Neuronal stem cell (in vitro differentiated cells): ENCODE measurements at regions not wholly inside any gene's neighbourhood (a gene's known extent, or its start where the extent isn't known, plus 50 kb on each side); places are given as distances from the start of the nearest gene placed in this dataset.
A peak's percentile ranks its signal among the peaks of the same experiment; 100 is the strongest.

Experiments
- DNase-seq: peaks from one replicate; pipeline ENCODE4 v3.0.0-alpha.2; 2013; ENCODE audit warnings: low spot score
- H2AFZ ChIP-seq: one replicate; pipeline ENCODE4 v1.6.1; 2013; ENCODE audit warnings: mild to moderate bottlenecking, low read length, inconsistent platforms
- H2AK5ac ChIP-seq: 2 replicates; pipeline ENCODE4 v1.6.1; 2013; ENCODE audit warnings: low read depth, mild to moderate bottlenecking, inconsistent platforms, low read length, moderate library complexity, mixed read lengths
- H2BK120ac ChIP-seq: 2 replicates; pipeline ENCODE4 v1.6.1; 2013; ENCODE audit warnings: low read depth, mild to moderate bottlenecking, inconsistent platforms, low read length, moderate library complexity, mixed read lengths
- H2BK12ac ChIP-seq: one replicate; pipeline ENCODE4 v1.6.1; 2013; ENCODE audit warnings: low read length, inconsistent platforms
- H2BK15ac ChIP-seq: 2 replicates; pipeline ENCODE4 v1.6.1; 2013; ENCODE audit warnings: mild to moderate bottlenecking, low read length, inconsistent platforms, mixed read lengths
- H2BK5ac ChIP-seq: one replicate; pipeline ENCODE4 v1.6.1; 2013; ENCODE audit warnings: inconsistent platforms, mild to moderate bottlenecking, low read length, moderate library complexity
- H3K14ac ChIP-seq: one replicate; pipeline ENCODE4 v1.6.1; 2013; ENCODE audit warnings: low read length, inconsistent platforms
- H3K18ac ChIP-seq: 2 replicates; pipeline ENCODE4 v1.6.1; 2013; ENCODE audit warnings: low read length, inconsistent platforms
- H3K23ac ChIP-seq: 2 replicates; pipeline ENCODE4 v1.6.1; 2013; ENCODE audit warnings: low read depth, mild to moderate bottlenecking, mixed read lengths, low read length, inconsistent platforms; ENCODE audit not compliant: poor library complexity
- H3K27ac ChIP-seq: replicated peaks from 3 replicates; pipeline ENCODE4 v1.5.1; 2013; ENCODE audit warnings: low read length, inconsistent platforms
- H3K27me3 ChIP-seq, 3 experiments: 2 replicates each; pipeline ENCODE4 v1.6.1; 2013; ENCODE audit warnings: low read length in 3 of 3, mild to moderate bottlenecking in 2 of 3, inconsistent platforms in 1 of 3, low read depth in 1 of 3, mixed read lengths in 1 of 3, moderate library complexity in 1 of 3; ENCODE audit not compliant: control insufficient read depth in 3 of 3, insufficient read depth in 3 of 3
- H3K36me3 ChIP-seq, 2 donors: replicated peaks in 1 of 2; 2 replicates each; pipeline ENCODE4 v1.6.1; 2013; ENCODE audit warnings: low read length in 2 of 2; ENCODE audit not compliant: control insufficient read depth in 2 of 2, insufficient read depth in 2 of 2
- H3K4ac ChIP-seq: 2 replicates; pipeline ENCODE4 v1.6.1; 2013; ENCODE audit warnings: inconsistent platforms, mild to moderate bottlenecking, low read length, moderate library complexity
- H3K4me1 ChIP-seq, 2 donors: 1 replicate in 1 of 2; 2 replicates in 1 of 2; pipeline ENCODE4 v1.6.1; 2013; ENCODE audit warnings: low read length in 2 of 2, low read depth in 1 of 2; ENCODE audit not compliant: control insufficient read depth in 2 of 2, insufficient read depth in 1 of 2
- H3K4me2 ChIP-seq: one replicate; pipeline ENCODE4 v1.6.1; 2013; ENCODE audit warnings: mild to moderate bottlenecking, low read length, inconsistent platforms; ENCODE audit not compliant: insufficient read depth, poor library complexity, severe bottlenecking
- H3K4me3 ChIP-seq, 2 donors: 2 replicates each; pipeline ENCODE4 v1.5.1; 2013; ENCODE audit warnings: low read length in 2 of 2, mild to moderate bottlenecking in 2 of 2, inconsistent platforms in 1 of 2, moderate library complexity in 1 of 2
- H3K79me1 ChIP-seq: one replicate; pipeline ENCODE4 v1.6.1; 2013; ENCODE audit warnings: low read depth, mild to moderate bottlenecking, inconsistent platforms, low read length, moderate library complexity
- H3K9ac ChIP-seq: one replicate; pipeline ENCODE4 v1.6.1; 2013; ENCODE audit warnings: mild to moderate bottlenecking, low read depth, low read length, inconsistent platforms; ENCODE audit not compliant: poor library complexity
- H3K9me3 ChIP-seq, 2 donors: replicated peaks in 1 of 2; 2 replicates each; pipeline versions ENCODE3 to v1.6.1; 2013; ENCODE audit warnings: low read length in 2 of 2, mild to moderate bottlenecking in 2 of 2, inconsistent platforms in 1 of 2, low read depth in 1 of 2, mixed read lengths in 1 of 2, moderate library complexity in 1 of 2; ENCODE audit not compliant: control insufficient read depth in 2 of 2, insufficient read depth in 1 of 2
- H4K8ac ChIP-seq: one replicate; pipeline ENCODE4 v1.6.1; 2013; ENCODE audit warnings: low read depth, mild to moderate bottlenecking, inconsistent platforms, low read length, moderate library complexity
- H4K91ac ChIP-seq: one replicate; pipeline ENCODE4 v1.6.1; 2013; ENCODE audit warnings: low read length, low read depth, mild to moderate bottlenecking, inconsistent platforms; ENCODE audit not compliant: poor library complexity
- WGBS, 2 donors: extraction: QIAGEN DNeasy Blood & Tissue Kit; methylation state at CpG; one replicate each; pipeline ENCODE4 v1.1.7; 2013; ENCODE audit warnings: missing lambda C conversion rate in 2 of 2, mixed read lengths in 1 of 2; ENCODE audit not compliant: insufficient read length in 2 of 2, insufficient replicate concordance in 1 of 2; ENCODE audit errors: extremely low coverage in 2 of 2; 5-methylcytosine and 5-hydroxymethylcytosine counted together

DNA sequence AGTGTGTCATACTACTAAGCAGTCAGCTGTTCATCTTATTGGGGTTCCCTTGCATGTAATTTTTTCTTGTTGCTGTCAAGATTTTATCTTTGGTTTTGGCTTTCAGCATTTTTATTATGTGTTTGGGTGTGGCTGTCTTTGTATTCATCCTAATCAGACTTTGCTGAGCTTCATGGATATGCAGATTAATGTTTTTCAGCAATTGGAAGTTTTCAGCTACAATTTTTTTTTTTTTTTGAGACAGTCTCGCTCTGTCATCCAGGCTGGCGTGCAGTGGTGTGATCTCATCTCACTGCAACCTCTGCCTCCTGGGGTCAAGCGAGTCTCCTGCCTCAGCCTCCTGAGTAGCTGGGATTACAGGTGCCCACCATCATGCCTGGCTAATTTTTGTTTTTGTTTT lies 108.8 kb downstream of the BARX1 start:
- Histone ChIP-seq H2AK5ac (no peak overlapping the region), H3K23ac (no peak overlapping the region)

DNA sequence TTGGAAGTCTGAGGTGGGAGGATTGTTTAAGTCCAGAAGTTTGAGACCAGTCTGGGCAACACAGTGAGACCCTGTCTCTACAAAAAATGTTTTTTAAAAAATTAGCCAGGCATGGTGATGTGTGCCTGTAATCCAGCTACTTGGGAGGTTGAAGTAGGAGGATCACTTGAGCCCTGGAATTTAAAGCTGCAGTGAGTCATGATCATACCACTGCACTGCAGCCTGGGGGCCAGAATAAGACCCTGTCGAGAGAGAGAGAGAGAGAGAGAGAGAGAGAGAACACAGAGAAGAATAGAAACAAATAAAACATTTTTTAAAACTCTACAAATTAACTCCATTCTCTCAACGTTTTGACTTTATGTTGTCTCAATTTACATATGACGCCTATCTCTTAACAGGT lies 111.8 kb downstream of the BARX1 start:
- H3K14ac ChIP-seq: no peak overlapping the region
- H3K9me3 ChIP-seq: no peaks in the 10 kb centered on the region
- no peaks in the 10 kb centered on the region for H3K27me3 ChIP-seq
- no peak overlapping the region for H3K18ac ChIP-seq
- H3K4ac ChIP-seq: no peak overlapping the region
- no CpG with 5 or more reads among the region's 3 CpGs for WGBS, 2 donors
- H2BK5ac ChIP-seq: no peak overlapping the region
- no peak overlapping the region for H2BK15ac ChIP-seq
- H3K79me1 ChIP-seq: no peaks in the 10 kb centered on the region
- H2BK12ac ChIP-seq: no peak overlapping the region
- no peak overlapping the region for H4K91ac ChIP-seq
- H2AFZ ChIP-seq: no peak overlapping the region
- no peak overlapping the region for H3K4me3 ChIP-seq
- H4K8ac ChIP-seq: no peak overlapping the region
- no peak overlapping the region for H3K27ac ChIP-seq
- DNase-seq: no peak
- no peak overlapping the region for H2AK5ac ChIP-seq
- H3K23ac ChIP-seq: no peak overlapping the region
- no peak overlapping the region for H3K9ac ChIP-seq
- no peak overlapping the region for H2BK120ac ChIP-seq
- H3K4me1 ChIP-seq: no peaks in the 10 kb centered on the region
- H3K36me3 ChIP-seq: no peaks in the 10 kb centered on the region
- H3K4me2 ChIP-seq: no peak overlapping the region

More for the DNA sequence above, 108.8 kb downstream of the BARX1 start:
- no CpG with 5 or more reads among the region's 3 CpGs for WGBS, 2 donors
- no peaks in the 10 kb centered on the region for H3K4me1 ChIP-seq
- no peak overlapping the region for H2BK12ac ChIP-seq
- no peak overlapping the region for H3K4me3 ChIP-seq
- H2BK120ac ChIP-seq: no peak overlapping the region
- no peak overlapping the region for H3K4ac ChIP-seq
- H3K18ac ChIP-seq: no peak overlapping the region
- no peaks in the 10 kb centered on the region for H3K27me3 ChIP-seq
- H3K9ac ChIP-seq: no peak overlapping the region
- no peak overlapping the region for H4K91ac ChIP-seq
- H4K8ac ChIP-seq: no peak overlapping the region
- H3K4me2 ChIP-seq: no peak overlapping the region
- no peak overlapping the region for H2BK15ac ChIP-seq
- no peak overlapping the region for H3K27ac ChIP-seq
- no peak overlapping the region for H3K14ac ChIP-seq
- no peak overlapping the region for H2BK5ac ChIP-seq
- H3K9me3 ChIP-seq: no peaks in the 10 kb centered on the region
- H3K79me1 ChIP-seq: no peaks in the 10 kb centered on the region
- no peak overlapping the region for H2AFZ ChIP-seq
- no peaks in the 10 kb centered on the region for H3K36me3 ChIP-seq
- DNase-seq: no peak

DNA sequence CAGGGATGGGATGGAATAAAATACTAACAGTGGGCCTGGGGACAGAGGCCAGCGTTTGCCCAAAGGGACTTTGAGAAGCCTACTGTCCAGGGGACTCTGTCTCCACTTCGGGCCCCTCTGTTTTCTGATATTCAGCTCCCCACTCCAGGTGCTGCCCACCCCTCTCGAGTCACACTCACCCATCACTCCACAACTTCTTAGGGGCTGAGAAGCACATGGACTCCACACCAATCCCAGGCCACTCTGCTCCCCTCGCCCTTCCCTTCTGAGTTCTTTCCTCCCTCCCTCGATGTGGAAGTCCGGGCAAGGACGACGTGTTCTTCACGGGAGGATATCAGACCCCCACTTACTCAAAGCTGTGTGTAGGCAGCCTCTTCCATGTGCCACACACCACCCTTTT lies 124.5 kb downstream of the BARX1 start:
- H3K36me3 ChIP-seq: no peaks in the 10 kb centered on the region
- H3K4me2 ChIP-seq: no peak overlapping the region
- no peak overlapping the region for H2BK5ac ChIP-seq
- no peak overlapping the region for H3K9ac ChIP-seq
- H3K79me1 ChIP-seq: no peaks in the 10 kb centered on the region
- DNase-seq: no peak
- H4K8ac ChIP-seq: no peak overlapping the region
- H2AFZ ChIP-seq: no peak overlapping the region
- no CpG with 5 or more reads among the region's 9 CpGs for WGBS, 2 donors
- no peaks in the 10 kb centered on the region for H3K9me3 ChIP-seq
- peaks cover 0 to 9% of the 10 kb centered on the region in 2 donors for H3K4me1 ChIP-seq
- H3K4ac ChIP-seq: no peak overlapping the region
- H2BK12ac ChIP-seq: no peak overlapping the region
- no peak overlapping the region for H4K91ac ChIP-seq
- H2AK5ac ChIP-seq: peak overlapping the region; percentile 27
- no peak overlapping the region for H2BK15ac ChIP-seq
- H3K27me3 ChIP-seq: peaks cover 0 to 16% (median 0%) of the 10 kb centered on the region in 3 experiments
- H3K23ac ChIP-seq: no peak overlapping the region
- H2BK120ac ChIP-seq: no peak overlapping the region
- no peak overlapping the region for H3K27ac ChIP-seq
- H3K18ac ChIP-seq: no peak overlapping the region
- no peak overlapping the region for H3K14ac ChIP-seq
- H3K4me3 ChIP-seq: no peak overlapping the region

DNA sequence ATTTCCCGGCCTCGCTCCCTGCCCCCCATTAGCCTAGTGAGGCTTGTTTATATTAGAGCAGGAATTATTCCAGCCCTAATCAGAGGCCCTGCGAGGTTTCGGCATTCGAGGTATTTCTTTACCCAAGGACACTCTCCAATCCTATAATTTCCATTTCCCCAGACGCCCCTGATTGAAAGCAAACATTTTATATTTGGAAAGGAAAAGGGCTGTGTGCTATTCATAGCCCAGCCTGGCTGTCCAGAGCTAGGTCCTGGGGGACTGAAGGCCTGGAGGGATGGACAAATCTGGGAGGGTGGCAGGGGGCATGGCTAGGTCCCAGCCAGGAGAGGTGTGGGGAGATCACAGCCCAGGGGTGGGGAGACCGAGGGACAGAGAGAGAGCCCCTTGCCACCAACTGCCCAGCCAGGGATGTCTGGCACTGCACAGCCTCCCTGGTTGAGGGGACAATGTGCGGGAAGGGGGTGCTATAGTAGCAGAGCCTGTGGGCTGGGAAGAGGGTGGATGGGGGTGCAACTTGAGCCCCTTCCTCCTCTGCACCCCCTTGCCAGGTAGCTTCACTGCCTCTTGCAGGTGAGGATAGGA lies 125.1 kb downstream of the BARX1 start:
- no peak overlapping the region for H2BK120ac ChIP-seq
- no peak overlapping the region for H3K4ac ChIP-seq
- H2BK5ac ChIP-seq: no peak overlapping the region
- H3K9me3 ChIP-seq: no peaks in the 10 kb centered on the region
- H3K36me3 ChIP-seq: no peaks in the 10 kb centered on the region
- H2BK15ac ChIP-seq: no peak overlapping the region
- H3K27me3 ChIP-seq: peaks cover 0 to 16% (median 0%) of the 10 kb centered on the region in 3 experiments
- no CpG with 5 or more reads among the region's 8 CpGs for WGBS, 2 donors
- H2AK5ac ChIP-seq: peak overlapping the region; percentile 27
- no peak overlapping the region for H3K4me2 ChIP-seq
- no peaks in the 10 kb centered on the region for H3K79me1 ChIP-seq
- H3K23ac ChIP-seq: no peak overlapping the region
- no peak overlapping the region for H2AFZ ChIP-seq
- no peak overlapping the region for H3K4me3 ChIP-seq
- no peak overlapping the region for H3K14ac ChIP-seq
- no peak overlapping the region for H3K27ac ChIP-seq
- DNase-seq: no peak
- no peak overlapping the region for H3K9ac ChIP-seq
- no peak overlapping the region for H4K91ac ChIP-seq
- no peak overlapping the region for H4K8ac ChIP-seq
- peaks cover 0 to 9% of the 10 kb centered on the region in 2 donors for H3K4me1 ChIP-seq
- H2BK12ac ChIP-seq: no peak overlapping the region
- no peak overlapping the region for H3K18ac ChIP-seq
